Brain pericyte (primary cell): ENCODE measurements at regions not wholly inside any gene's neighbourhood (a gene's known extent, or its start where the extent isn't known, plus 50 kb on each side); places are given as distances from the start of the nearest gene placed in this dataset.

ENCODE experiments used
- DNase-seq: peaks from one replicate; pipeline ENCODE4 v3.0.0-alpha.2; 2012; ENCODE audit warnings: low read depth, low spot score

DNA sequence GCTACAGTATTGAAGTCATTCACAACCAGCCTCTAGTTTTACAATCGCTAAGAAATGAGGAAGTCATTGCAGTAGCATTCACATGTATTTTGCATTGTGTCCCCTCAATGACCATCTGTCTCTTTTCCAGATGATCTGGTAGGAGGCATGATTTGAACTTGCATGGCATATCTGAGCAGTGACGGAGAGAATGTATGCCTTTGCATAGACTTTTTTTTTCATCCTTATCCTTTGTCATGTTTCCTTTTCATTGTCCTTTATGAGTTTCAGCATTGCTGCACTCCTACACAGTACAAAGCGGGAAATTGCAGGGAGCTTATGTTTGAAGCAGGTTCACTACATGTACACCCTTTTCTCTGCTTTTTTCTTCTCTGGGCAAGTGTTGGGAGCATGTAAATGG lies 516.4 kb upstream of the GRIA3 start:
- DNase-seq, result no peak

DNA sequence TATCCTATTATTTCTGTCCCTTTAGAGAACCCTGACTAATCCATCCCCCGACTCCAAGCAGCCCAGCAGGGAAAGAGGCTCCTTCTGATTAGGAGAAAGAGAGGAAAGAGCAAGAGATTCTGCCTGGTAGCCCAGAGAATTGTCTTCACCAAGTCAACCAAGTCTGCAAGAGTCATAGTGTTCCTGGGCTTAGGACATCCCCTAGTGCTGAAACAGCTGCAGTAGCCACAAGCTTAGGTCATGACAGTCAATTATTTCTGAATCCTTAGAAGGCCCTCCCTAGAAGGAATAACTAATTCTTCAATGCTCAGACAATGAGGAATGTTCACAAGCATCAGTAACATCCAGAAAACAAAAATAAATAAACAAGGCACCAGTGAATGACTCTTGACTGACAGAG lies 480.3 kb upstream of the GRIA3 start:
- no peak for DNase-seq

DNA sequence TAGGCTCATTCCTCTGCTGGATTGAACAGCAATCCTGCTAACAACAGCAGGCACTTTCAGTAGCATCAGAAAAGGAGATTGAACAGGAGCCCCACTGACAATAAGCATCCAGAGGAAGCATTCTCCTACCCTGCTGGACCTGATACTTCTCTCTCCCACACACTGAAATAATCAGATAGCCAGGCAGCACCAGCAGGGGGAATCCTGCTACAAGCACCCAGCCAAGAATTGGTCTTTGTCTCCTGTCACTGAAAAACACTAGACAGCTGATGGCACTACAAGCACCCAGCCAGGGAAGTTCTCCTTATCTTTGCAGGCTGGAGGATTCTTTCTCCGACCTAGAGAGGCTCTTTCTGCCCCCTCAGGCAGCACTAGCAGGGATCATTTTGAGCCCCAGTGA lies 444.3 kb upstream of the GRIA3 start:
- DNase-seq, result no peak

DNA sequence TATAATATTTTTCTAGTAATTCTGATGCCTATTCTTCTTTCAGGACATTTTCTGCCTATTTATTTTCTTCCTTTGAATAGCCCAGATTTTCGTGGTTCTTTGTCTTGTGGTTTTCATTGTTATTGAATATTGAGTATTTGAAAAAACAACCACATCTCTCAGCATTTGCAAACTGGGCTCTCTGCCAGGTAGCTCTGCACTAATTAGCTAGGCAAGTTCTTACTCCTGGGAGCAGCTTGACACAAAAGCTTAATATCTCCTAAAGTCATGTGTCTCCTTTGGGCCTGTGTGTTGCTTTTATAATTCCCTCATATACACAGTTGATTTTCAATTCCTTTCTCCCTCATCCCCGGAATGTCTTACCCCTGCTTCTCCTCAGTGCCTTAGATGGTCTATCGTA lies 413.5 kb upstream of the GRIA3 start:
- no peak for DNase-seq

DNA sequence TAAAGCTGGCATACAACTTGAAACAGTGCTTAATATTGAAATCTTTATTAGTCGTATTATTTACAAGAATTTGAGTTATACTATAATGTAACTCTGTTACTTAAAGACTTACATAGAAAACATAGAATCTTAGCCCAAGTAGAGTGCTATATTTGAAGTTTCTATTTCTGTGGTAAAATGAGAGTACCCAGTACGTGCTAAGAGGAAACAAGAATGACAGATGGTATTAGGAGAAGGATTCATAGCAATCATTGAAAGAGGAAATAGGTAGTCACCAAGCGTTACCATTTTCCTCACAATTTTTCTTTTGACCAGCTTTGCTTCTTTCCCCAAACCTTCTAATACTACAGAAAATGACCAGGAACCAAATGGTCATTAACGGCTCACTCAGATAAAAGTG lies 412.1 kb upstream of the GRIA3 start:
- no peak for DNase-seq

DNA sequence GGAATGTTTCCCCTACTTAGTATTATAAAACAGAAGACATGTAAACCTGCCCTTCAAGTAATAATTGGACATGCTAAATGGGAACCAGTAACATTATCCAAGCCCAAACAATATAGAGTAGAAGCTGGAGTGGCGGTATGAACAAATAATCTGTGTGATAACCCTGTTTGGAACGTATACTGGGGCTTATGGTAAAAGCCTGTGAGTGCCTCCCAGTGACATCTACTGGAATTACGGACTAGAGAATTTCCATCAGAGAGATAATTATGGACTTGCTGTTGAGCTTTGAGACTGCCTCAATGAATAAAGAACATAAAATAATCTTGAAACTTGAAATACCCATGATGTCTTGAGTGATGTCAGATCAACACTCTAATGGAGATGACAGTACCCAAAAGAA lies 406.3 kb upstream of the GRIA3 start:
- no peak for DNase-seq

DNA sequence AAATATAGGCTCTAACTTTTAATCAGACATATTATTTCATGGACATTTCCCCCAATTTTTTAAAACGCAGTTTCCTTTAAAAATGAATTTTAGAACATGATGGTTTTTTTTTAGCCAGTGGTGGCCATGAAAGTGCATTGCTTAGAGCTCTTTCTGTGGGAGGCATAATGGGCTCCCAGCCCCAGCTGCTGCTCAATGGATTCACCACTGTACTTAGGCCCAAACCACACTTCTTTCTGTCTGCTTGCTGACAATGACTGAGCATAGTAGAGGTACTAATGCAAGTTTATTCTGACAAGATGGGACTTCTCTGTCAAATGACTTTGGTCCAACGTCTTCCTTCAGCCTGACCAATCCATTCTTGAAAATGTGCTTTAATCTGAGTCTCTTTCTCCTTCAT lies 400.2 kb upstream of the GRIA3 start:
- no peak for DNase-seq

DNA sequence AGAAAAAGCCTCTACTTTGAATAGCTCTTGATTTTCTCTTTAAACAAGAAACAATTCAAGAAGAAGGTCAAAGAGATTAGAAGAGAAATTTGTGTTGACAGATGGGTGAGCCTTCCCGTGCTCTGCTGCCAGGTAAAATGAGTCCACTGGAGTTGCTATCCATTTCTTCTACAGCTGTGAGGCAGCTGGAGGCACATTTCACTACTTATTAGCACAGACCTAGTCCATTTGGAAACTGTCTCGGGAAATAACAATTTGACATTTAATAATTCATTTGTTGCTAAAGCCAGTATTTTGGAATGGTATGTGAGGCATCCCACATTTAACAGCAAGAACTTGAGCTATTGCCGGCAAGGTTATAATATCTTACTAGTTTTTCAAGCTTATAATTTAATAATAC lies 396.8 kb upstream of the GRIA3 start:
- no peak for DNase-seq

DNA sequence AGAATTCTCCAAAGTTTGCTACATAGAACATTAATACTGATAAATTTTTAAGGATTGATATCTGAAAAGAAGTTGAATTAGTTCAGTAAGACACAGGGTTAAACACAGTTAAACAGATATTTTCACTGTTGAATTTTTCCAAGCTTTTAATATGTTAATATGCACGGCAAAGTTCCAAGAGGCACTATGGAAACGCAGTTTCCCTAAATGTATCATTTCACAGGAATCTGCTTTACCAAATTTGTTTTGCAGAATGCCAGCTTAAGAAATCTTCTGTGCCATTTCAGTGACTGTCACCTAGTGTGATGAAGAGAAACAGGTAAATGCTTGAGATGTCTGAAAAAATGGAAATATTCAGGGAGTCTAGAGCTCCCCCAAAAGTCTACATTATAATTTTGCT lies 395.9 kb upstream of the GRIA3 start:
- no peak for DNase-seq

DNA sequence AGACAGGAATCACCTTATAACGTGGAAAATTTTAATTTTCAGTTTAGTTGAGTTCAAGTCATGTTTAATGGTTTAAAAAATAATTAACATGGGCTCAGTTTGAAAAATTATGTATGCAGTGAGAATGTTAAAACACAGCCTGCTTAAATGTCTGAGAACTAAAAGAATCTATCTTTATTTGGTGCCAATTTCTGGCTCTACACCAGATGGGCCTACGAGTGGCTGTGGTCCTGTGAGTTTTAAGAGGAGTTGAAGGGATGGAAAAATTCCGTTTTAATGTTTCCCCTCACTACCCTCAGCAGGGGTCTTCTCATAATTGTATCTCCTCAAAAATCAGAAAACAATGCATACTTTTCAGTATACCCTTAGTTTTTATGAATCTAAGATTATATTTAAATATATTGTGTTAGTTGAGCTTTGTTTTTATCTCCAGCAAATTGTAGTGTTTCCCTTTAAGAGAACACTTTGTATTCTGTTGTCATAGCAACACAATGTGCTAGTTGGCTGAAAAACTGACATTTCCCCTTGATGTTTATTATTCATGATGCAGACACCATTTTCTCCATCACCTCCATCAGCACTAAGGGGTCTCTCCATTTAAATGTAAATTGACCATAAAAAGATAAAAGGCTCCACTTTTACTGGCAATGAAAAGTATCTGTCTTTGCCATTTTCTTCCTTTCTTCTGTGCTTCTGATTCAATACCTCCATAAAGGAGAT lies 393.5 kb upstream of the GRIA3 start:
- DNase-seq, result no peak

DNA sequence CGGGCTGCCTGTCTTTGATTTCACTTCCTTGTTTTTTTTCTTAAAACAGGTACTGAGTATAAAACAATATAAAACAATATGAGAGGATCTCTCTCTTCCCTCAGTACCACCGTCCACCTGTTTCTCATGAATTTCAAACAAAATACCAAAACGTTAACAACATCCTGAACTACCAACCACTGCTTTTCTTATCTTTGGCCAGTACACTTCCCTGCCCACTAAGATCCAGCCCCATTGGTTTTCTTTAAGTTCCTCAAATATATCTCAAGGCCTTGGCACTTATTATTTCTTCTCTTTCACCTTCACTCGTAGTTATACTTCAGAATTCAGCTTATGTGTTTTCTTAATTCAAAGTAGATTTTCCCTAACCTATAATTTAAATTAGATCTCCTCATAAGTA lies 370.2 kb upstream of the GRIA3 start:
- DNase-seq, result no peak

DNA sequence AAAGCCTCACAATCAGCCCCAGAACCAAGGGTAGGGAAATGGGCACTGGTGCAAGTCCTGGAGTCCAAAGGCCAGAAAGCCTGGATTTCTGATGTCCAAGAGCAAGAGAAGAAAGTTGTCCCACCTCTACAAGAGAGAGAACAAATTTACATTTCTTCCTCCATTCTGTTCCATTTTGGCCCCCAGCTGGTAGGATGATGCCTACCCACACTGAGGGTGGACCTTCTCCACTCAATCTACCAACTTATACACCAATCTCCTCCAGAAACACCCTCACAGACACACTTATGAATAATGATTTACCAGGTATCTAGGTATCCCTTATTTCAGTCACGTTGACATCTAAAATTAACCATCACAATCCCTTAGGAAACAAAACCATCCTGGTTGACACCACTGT lies 367.8 kb upstream of the GRIA3 start:
- DNase-seq, result no peak

DNA sequence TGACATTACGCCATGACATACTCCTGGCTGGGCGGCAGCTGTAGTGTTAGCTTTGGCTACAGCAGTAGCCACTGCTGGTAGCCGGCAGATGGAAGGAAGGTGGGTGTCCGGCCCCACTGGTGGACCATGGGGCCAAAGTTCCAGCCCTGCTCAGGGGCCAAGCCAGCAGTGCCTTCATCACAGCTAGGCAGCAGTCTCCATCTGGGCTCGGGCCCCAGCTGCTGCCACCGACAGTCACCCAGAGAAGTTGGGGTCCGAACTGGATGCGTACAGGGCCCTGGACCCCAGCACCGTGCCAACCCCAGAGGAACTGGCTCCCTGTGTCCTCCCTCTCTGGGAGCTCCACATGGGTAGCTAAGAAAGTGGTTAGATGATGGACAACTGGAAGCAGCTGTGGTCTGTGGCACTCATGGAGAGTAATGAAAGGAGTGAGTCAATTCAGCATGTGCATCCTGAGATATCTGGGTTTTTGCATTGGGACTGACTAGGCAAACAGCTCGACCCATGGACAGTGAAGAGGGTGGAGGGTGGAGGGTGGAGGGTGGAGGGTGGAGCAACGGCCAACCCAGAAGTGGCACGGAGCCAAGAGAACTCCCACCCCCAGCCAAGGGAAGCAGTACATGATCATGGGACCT lies 366.6 kb upstream of the GRIA3 start:
- no peak for DNase-seq

DNA sequence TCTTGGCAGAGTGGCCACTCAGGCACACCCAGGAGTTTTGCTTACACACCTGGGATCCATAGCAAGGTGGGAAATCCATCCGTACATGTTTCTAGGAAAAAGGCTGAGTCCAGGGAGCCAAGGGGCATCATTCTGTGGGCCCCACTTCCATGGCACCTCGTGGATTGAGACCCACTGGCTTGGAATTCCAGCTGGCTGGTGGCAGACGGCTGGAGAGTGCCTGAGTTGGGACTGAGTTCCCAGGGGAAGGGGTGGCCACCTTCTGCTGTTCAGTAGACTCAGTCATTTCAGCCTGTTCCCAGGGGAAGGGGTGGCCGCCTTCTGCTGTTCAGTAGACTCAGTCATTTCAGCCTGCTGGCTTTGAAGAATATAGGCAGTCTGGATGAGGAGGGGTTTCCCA lies 366.0 kb upstream of the GRIA3 start:
- DNase-seq, result no peak

DNA sequence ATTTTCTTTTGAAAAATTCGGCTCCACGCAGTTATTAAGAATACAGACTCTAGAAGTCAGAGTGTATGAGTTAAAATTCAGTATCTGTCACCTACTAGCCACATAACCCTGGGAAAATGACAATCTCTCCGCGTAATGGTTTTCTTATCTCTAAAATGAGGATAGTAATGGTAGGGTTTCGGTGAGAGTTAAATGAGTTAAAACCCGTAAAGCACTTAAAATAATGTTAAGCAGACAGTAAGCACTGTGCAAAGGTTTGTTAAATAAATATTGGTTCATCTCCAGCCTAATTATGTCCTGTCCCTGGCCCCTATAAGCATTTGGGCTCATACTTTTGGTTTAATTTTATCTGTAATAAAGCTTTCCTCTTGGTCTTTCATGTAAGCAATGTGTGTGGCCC lies 350.8 kb upstream of the GRIA3 start:
- no peak for DNase-seq

DNA sequence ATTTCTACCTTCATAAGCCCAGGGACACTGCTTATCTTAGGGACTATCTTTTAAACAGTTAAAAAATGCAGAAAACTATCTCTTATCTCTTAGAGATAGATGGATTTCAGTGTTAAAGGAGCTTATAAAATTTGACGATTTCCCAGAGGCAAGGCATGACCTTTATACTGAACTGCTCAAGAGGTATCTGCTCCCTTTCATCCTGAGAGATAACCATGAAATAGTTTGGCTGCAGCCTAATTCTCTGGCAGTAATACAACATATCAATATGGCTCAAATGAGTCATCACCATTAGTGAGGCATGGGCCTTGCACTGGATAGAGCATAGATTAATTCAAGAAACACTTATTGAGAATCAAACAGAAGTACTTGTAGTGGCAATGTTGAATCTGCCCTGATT lies 348.2 kb upstream of the GRIA3 start:
- DNase-seq, result no peak

DNA sequence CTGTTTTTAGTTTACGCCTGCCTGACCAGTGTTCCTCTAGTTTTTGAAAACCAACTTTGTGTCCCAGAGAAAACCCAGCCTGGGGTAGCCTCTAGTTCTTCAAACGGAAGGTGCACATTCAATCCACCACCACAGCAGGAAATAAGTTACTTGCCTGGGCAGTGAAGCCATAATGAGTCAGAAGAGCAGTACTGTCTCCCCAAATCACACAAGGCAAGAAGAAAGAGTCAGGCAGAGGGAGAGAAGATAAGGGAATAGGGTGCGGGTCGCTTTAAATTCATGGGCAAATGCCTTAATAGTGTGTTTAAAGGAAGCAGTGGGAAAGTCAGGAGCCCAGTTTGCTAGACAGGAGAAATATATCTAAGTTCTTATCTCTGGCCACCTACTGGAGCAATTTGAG lies 333.8 kb upstream of the GRIA3 start:
- DNase-seq, result no peak

DNA sequence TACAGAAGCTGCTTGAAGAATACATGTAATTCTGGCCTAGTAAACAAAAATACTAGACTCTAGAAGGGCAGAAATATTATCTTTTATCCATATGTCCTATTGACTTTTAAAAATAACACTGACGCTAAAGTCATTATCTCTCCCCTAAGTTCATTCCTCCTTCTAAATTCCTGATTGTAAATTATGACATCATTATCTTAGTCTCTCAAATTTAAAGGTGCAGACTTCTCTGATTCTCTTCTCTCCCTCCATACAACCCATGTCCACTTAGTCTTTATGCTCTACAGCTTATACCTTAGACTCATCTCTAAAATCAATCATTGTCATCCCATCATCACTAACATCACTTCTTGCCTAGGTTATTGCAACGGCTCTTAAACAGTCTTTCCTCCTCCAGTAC lies 327.9 kb upstream of the GRIA3 start:
- DNase-seq, result no peak

DNA sequence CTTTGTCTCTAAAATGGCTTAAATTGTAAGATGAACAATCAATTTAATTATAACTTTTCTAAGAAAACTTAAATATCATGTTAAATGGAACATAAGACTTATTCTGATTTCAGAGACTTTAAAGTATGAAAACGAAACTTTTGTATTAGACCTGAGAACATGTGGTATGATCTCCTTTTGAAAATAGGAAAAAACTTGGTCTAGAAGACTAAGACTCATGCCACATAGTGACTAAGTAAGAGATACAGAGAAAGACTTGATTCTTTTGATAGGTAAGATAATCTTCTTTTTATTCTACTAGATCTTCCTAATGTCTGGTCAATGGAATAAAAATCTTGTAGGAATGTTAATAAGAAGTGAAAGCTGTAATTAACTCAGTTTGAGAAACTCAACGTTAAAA lies 326.3 kb upstream of the GRIA3 start:
- no peak for DNase-seq

DNA sequence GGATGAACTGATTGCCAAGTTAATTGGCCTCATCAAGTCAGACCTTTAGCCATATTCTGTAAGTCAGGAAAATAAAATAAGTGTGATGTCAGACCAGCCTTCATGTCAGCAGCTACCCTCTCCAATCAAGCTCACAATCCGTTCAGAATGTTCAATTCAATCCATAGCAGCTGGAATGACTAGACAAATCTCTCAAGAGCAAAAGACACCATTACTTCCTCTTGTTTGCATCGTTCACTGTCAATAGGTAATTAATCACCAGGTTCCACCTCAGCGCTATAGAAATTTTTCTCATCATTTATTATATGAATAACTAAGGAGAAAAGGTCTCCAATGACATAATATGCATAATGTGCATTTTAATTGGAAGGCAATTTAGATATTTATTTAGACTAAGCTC lies 321.0 kb upstream of the GRIA3 start:
- DNase-seq, result no peak

DNA sequence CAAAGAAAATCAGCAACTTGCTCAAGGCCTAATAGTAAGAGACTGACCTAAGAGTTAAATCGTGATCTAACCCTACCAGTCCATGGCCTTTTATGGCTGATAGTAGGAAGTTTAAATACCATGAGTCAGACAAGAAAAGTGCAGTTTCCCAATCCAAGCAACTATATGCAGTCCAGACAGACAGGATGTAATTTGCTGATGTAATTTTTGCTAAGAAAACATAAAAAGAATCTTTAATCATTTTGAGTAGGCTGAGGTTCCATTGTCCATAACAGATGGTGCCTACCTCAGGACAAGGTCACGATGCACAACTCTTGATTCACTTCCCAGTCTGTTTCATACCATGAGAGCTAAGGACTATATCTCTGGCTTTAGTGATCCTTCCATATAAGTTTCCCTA lies 317.5 kb upstream of the GRIA3 start:
- DNase-seq, result no peak

DNA sequence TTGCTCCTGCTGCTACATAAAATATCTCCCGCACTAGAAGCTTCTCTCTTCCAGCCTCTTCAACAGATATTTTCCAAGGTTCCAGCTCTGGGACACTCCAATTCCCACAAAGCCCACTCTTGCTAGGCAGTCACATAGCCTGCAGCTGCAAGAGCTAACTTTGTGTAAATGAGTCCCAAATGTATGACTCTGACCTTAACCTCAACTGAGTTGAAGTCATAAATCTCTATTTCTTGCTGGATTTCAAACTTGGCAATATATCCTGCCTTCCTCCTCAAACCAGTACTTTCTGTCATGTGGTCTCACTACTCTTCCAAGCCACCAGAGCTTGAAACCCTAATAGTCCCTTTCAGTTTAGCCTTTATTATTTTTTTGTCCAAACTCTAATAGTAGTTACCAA lies 315.4 kb upstream of the GRIA3 start:
- DNase-seq, result no peak

DNA sequence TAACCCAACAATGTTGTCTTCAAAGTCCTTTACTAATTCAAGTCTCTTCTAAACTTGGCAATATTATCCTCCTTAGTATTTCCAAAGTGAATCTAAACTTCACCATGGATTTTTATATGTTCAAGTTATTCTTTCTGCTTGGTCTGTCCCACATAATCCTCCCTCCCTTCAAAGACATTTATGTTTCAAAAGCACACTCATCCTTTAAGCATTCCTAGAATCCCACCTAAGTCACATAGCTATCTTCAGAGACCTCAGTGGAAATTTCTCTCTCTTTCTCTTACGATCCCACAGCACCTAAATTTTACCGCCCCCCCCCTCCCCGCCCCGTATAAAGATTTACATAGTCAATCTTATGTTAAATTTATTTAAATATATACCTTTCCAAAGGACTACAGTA lies 314.9 kb upstream of the GRIA3 start:
- no peak for DNase-seq

DNA sequence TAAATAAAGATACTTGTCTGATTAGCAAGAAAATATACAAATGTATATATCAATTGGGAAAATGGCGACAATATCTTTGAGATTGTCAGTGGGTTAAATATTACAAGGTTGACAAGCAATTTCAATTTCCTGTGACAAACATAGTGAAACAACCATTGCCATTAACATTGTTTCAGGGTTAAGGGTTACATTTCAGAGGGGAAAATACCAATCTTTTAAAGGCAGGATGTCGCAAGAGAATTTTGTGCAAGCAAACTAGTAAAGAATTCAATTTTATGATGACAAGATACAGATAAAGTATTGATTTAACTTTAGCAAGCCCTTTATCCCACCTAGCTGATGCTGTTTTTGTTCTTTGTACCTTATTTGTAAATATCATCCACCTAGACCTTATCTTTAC lies 305.8 kb upstream of the GRIA3 start:
- DNase-seq, result no peak
